GDM1 (cell line): ENCODE measurements at regions not wholly inside any gene's neighbourhood (a gene's known extent, or its start where the extent isn't known, plus 50 kb on each side); places are given as distances from the start of the nearest gene placed in this dataset.

Source experiments
- DNase-seq: peaks from one replicate; lab custom pipeline; 2025; lab: John Stamatoyannopoulos, UW

- DNase-seq: no peak
Observed at GRCh38 chr20:18999086-18999485, 185.5 kb downstream of the SCP2D1 start.

DNA sequence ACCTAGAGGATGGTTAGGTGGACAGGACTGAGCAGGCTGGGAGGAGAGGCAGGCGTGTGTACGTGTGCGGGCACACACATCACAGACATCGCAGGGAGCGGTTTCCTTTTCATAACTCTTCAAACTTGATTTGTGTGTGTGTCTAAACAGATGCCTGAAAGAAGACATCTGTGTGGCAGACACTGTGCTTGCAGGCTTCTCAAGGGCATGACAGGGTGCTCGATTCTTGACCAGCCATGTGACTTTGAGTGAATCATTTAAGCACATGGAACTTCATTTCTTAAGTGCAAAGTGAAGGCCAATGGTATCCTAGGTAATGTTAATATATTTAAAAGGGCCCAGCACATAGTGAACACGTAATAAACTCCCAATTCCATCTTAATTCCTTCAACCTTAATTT is 186.5 kb downstream of the SCP2D1 start:
- DNase-seq: no peak

- DNase-seq: no peak
Observed at GRCh38 chr20:19001177-19001576, 187.6 kb downstream of the SCP2D1 start.

- DNase-seq: no peak
Observed at GRCh38 chr20:19003366-19004336, 190.1 kb downstream of the SCP2D1 start.

- no peak for DNase-seq
Observed at GRCh38 chr20:19004975-19005374, 191.4 kb downstream of the SCP2D1 start.

GRCh38 chr20:19008497-19008896 is 194.9 kb downstream of the SCP2D1 start:
- no peak for DNase-seq

DNA sequence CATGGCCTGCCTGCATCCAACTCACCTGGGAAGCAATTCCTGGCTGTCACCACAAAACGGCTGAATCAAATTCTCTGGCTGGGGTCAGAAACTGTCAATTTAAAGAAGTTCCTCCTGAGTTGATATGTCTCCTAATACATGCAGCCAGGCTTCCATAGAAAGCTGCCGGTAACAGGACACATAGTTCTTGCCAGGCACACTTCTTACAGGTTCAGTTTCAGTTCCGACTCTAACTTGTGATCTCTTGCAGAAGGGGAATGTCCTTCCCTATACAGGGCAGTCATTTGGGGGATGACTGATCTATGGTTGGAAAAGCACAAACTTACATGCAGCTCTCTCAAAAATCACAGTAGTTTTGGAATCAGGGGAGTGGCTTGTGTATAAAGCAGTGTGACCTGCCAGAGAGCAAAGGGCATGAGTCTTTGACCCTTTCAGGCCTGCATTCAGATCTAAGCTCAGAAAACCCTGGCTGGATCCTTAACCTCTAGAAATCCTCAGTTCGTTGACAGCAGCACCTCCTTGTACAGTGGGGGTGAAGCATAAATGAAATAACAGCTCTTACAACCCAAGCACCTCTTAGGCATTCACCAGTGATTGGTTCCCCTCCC is 195.6 kb downstream of the SCP2D1 start:
- DNase-seq: no peak

GRCh38 chr20:19012676-19013075 is 199.1 kb downstream of the SCP2D1 start:
- DNase-seq: no peak

DNA sequence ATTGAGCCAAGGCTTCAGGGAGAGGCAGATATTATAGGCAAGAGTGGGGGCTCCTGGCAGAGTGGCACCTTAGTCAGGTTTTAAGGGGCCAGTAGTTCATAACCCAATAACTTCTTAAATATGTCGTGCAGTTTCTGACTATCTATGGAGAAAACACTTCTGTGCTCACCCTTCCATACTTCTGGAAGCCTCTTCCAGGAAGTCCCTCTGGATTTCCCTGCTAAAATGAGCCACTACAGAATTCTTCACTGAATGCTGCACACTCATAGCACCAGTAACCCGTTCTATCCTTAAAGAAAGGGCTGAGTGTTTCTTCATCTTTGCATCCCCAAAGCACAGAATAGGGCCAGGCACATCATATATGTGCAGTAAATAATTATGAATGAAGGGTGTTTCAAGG is 198.5 kb upstream of the SLC24A3 start:
- DNase-seq: no peak

DNA sequence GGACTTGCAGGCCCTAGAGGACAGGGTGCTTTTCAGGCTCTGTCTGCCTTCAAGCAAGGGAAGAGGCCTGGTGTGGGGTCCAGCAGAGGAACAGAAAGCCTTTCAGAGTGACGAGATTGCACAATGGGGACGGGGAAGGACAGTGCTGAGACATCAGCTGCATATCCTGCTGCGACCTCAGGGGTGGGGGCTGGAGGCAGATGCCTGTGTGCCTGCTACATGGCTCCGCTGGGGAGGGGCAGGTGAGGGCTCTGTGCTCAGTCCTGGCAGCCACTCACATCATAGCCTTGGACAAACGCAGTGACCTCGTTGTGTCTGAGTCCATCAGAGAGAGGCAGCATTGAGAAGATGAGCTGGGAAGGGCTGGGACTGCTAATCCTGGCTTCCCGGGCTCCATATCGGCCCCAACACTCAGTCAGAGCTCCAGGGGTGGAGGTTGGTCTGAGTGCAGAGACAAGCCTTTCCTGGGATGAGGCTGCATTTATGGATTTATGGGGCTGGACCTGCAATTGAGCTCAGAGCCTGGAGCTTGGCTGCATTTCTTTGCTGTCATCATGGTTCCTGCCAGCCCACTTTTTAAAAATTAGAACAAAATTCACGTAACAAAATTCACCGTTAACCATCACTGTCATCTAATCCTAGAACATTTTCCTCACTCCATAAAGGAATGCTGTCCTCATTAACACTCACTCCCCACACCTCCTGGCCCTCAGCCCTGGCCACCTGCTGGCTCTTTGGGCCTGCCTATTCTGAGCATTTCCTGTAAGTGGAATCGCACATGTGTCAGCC is 196.9 kb upstream of the SLC24A3 start:
- DNase-seq: no peak

DNA sequence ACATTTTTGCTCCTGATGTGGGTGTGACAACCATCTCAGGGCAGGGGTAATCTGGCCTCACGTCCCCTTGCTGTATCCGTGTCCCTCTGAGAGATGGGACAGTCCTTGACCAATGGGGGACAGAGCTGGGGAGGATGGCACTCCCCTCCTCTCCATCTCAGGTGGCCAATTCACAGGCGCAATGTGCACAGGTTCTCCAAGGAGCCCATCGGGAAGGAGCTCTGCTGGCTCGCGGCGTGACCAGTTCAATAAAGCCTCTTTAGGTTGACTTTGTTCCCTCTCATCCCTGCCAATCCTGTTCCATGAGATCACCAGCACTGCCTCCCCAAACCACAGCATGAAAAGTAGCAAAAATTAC is 196.3 kb upstream of the SLC24A3 start:
- DNase-seq: no peak

GRCh38 chr20:19017104-19017690 is 195.2 kb upstream of the SLC24A3 start:
- DNase-seq: no peak

DNA sequence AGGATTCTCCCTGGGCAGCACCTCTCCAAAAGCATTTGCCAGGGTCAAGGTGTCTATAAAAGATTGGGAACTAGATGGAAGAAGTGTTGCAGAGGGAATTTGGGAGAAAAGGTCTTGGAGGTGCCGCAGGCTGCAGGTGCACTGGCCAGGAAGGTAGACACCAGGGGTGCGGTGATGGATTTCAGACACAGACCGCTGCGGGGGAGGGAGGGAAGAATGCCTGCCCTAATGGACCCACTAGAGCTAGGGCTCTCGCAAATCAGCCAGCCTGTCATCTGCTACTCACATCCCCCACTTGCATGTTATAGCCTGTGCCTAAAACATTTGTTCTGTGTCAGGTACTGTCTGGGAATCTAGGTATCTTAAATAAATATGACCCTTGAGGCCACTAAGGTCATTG is 193.6 kb upstream of the SLC24A3 start:
- DNase-seq: no peak

DNA sequence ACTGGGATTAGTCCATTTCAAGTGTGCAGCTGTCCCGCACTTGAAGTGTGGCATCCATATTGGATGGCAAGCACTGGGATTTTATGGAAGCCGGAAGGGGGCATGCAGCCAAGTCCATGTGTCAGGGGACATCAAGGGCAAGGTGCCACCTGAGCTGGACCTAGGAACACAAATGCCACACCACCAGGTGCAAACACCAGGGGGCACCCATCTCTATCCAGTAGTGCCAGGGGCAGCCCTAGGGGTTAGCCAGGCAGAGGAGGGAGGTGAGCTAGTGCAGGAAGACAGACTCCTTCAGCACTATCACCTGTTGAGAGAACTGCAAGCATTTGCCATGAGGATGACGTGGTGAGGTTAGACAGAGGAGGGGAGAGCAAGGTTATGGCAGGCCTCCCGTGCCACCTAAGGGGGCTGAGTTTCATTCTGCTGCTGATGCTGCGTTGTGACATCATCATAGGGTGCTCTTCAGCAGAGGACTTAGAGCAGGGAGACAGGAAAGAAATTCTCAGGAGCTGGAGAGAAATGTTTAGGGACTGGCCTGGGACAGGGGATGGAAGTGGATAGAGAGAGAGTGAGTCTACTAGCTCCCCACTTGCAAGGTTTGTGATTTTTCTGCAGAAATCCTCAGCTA is 192.6 kb upstream of the SLC24A3 start:
- DNase-seq: no peak

GRCh38 chr20:19021406-19022117 is 190.9 kb upstream of the SLC24A3 start:
- DNase-seq: no peak

DNA sequence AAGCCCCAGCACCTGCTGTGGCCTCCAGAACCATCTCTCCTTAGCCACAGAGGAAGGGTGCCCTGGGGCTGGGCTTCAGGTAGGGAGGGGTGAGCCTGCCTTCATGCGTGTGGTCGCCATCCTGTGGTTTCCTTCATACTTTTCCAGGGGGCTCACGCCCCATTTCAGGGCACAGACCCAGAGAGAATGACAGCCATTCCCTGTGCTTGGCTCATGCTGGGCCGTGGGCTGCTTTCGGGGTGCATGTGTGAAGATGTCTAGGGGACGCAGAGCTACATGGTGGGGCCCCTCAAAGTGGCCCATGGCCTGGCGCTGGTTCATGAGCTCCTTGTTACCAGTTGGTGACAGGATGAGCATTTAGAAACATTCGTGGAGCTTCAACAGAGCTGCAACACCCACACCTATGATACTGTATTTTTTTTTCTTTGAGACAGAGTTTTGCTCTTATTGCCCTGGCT is 190.3 kb upstream of the SLC24A3 start:
- no peak for DNase-seq

DNA sequence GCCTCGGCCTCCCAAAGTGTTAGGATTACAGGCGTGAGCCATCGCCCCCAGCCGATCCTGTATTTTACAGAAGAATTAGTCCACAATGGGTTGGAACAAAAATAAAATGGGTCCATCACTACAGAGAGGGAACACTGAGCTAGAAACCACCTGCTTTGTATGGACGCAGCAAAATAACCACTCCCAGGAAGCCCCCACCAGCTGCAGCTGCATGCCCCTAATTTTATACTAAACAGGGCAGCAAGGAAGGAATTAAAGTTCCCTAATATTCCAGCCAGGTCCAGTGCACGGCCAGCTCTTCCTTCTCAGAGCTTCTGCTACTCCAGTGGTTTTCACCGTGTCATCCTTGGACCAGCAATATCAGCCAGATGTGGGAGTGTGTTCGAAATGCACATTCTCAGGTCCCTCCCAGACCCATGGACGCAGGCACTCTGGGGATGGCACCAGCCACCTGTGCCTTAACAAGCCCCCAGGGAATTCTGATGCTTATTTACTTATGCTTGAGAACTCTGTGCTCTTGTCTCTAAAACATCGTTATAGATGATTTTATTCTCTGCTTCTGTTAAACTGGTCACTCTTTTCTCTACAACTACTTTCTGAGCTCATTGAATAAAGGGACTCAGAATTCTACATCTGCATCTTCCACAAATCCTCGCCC is 189.5 kb upstream of the SLC24A3 start:
- no peak for DNase-seq

DNA sequence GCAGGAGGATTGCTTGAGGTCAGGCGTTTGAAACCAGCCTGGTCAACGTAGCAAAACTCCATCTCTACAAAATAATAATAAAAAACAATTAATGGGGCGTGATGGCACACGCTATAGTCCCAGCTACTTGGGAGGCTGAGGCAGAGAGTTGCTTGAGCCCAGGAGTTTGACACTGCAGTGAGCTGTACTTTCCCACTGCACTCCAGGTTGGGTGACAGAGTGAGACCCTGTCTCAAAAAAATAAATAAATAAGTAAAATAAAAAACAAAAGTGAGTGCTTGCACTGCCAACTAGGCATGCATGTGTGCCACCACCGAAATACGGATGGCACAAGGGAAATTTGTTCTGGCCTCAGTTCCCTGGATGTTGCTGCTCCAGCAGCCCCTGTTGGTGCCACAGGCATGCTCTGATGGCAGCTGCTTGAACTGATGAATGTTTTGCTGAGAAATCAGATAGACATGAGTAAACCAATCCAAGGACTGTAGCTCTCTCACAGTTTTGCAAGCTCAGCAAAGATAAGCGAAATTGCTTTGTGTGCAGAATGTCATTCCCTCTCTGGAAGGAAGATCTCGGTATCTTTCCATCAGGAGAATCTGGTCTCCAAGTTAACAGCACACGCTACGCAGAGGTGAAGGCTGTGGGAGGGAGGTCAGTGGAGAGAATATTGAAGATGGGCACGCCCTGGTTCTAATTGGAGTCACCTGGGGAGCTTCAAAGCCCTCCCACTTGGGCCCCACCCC is 188.0 kb upstream of the SLC24A3 start:
- no peak for DNase-seq

DNA sequence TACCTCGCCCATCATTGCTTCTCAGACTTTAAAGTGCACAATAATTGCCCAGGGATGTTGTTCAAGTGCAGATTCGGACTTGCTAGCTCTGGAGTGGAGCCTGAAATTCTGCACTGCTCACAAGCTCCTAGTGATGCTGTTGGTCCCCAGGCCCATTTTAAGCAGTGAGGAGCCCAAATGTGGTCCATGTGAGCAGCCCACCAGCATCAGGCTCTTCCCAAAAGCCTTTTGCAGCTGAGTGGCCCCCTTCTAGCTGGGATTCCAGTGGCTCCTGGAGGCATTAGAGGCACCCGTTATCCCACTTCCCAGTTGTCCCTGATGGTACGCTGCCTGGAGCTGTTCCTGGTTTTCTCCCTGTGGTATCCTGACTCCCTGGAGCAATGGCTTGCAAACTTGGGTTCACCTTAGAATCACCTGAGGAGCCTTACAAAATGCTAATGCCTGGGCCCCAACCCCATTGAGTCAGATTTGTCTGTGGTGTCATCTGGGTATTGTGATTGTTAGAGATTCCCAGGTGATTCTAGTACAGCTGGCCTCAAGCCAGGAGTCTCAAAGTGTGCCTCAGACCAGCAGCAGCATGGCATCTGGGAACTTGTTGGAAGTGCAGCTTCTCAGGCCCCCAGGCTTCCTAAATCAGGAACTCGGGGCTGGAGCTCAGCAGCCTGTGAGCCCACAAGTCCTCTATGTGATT is 186.9 kb upstream of the SLC24A3 start:
- DNase-seq: no peak
